ENCODE measurements at regions not wholly inside any gene's neighbourhood (a gene's known extent, or its start where the extent isn't known, plus 50 kb on each side); places are given as distances from the start of the nearest gene placed in this dataset.

- H3K27ac ChIP-seq, result no peak overlapping the region
- TF ChIP-seq, protein P1, sequence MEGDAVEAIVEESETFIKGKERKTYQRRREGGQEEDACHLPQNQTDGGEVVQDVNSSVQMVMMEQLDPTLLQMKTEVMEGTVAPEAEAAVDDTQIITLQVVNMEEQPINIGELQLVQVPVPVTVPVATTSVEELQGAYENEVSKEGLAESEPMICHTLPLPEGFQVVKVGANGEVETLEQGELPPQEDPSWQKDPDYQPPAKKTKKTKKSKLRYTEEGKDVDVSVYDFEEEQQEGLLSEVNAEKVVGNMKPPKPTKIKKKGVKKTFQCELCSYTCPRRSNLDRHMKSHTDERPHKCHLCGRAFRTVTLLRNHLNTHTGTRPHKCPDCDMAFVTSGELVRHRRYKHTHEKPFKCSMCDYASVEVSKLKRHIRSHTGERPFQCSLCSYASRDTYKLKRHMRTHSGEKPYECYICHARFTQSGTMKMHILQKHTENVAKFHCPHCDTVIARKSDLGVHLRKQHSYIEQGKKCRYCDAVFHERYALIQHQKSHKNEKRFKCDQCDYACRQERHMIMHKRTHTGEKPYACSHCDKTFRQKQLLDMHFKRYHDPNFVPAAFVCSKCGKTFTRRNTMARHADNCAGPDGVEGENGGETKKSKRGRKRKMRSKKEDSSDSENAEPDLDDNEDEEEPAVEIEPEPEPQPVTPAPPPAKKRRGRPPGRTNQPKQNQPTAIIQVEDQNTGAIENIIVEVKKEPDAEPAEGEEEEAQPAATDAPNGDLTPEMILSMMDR (IDR thresholded peaks at IDR 0.05), result no peak
- no peak for TF ChIP-seq ZFX (IDR thresholded peaks at IDR 0.05; ENCODE audit: borderline replicate concordance)
Observed at GRCh38 chr2:133838642-133839365, 270.5 kb upstream of the NCKAP5 start.

- no peak for TF ChIP-seq ZFX (IDR thresholded peaks at IDR 0.05; ENCODE audit: borderline replicate concordance)
- TF ChIP-seq, protein P1 (IDR thresholded peaks at IDR 0.05), result no peak
- H3K27ac ChIP-seq, result no peak overlapping the region
Observed at GRCh38 chr2:133839677-133840076, 271.4 kb upstream of the NCKAP5 start.

DNA sequence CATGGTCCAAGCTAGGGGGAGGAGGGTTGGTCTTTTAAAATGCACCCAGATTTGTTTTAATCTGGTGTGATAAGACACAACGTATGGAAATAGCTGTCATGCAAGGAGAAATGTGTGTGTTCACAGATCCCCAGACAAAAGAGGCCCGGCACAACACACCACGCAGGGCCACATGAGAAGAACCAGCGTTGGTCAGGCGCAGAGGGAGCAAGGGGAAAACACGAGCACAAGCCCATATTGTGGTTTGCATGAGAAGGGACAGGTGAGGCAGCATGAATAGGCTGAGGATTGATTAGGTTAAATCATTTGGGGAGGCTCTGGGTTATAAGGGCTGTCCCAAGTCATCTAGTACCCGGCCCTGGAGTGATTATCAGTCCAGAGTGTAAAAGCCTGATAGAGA lies 272.5 kb upstream of the NCKAP5 start:
- no peak overlapping the region for H3K27ac ChIP-seq

GRCh38 chr2:133841900-133842299 lies 273.6 kb upstream of the NCKAP5 start:
- no peak for TF ChIP-seq ZFX (IDR thresholded peaks at IDR 0.05; ENCODE audit: borderline replicate concordance)
- TF ChIP-seq, protein P1 (IDR thresholded peaks at IDR 0.05), result no peak
- no peak overlapping the region for H3K27ac ChIP-seq

More for the DNA sequence above, 272.5 kb upstream of the NCKAP5 start:
- TF ChIP-seq, protein P1 (IDR thresholded peaks at IDR 0.05), result no peak
- TF ChIP-seq ZFX (IDR thresholded peaks at IDR 0.05; ENCODE audit: borderline replicate concordance), result no peak

- H3K27ac ChIP-seq, result no peak overlapping the region
- no peak for TF ChIP-seq ZFX (IDR thresholded peaks at IDR 0.05; ENCODE audit: borderline replicate concordance)
- TF ChIP-seq, protein P1 (IDR thresholded peaks at IDR 0.05), result no peak
Observed at GRCh38 chr2:133842446-133842845, 274.2 kb upstream of the NCKAP5 start.

DNA sequence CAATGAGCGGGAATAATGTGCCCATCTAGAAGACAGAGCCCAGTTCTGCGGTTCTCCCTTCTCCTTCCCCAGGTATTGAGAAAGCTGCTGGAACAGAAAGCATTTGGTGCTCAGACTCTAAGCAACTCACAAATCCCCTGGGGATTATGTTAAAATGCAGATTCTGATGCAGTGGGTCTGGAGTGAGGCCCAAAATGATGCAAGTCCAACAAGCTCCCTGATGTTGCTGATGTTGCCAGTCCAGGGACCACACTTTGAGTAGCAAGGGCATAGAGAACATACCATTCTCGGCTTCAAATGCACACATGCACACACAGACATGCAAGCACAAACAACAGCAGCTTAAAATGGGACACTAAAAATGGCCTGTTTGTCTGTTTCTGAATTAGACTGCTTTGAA lies 274.8 kb upstream of the NCKAP5 start:
- TF ChIP-seq ZFX (IDR thresholded peaks at IDR 0.05; ENCODE audit: borderline replicate concordance), result no peak
- TF ChIP-seq, protein P1 (IDR thresholded peaks at IDR 0.05), result no peak
- no peak overlapping the region for H3K27ac ChIP-seq

GRCh38 chr2:133843551-133843950 lies 275.3 kb upstream of the NCKAP5 start:
- TF ChIP-seq, protein P1 (IDR thresholded peaks at IDR 0.05), result no peak
- no peak for TF ChIP-seq ZFX (IDR thresholded peaks at IDR 0.05; ENCODE audit: borderline replicate concordance)
- no peak overlapping the region for H3K27ac ChIP-seq

All from 22Rv1 (cell line).